GM18498 (cell line): ENCODE measurements at regions not wholly inside any gene's neighbourhood (a gene's known extent, or its start where the extent isn't known, plus 50 kb on each side); places are given as distances from the start of the nearest gene placed in this dataset.
A peak's percentile ranks its signal among the peaks of the same experiment; 100 is the strongest.
"Not testable (repeated sequence)": the region's sequence is repeated elsewhere in the genome, so short reads cannot be mapped to it uniquely, and the experiment has no call there.

Source experiments
- ATAC-seq: cut with Tn5 transposase; IDR thresholded peaks from one replicate; pipeline ENCODE4 v1.9.1; 2021; ENCODE audit warnings: mild to moderate bottlenecking, moderate library complexity; ENCODE audit not compliant: unreplicated experiment

DNA sequence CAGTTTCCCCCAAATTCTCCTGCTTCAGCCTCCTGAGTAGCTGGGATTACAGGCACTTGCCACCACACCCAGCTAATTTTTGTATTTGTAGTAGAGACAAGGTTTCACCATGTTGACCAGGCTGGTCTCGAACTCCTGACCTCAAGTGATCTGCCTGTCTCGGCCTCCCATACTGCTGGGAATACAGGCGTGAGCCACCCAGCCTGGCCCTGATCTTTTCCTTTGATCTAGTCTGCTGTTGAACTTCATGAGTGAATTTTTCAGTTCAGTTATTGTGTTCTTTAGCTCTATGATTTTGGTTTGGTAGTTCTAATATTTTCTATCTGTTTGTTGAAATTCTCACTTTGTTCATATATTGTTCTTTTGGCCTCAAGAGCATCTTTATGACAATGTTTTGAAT is 83.4 kb upstream of the RAP2C start:
- ATAC-seq, result not testable (repeated sequence)

DNA sequence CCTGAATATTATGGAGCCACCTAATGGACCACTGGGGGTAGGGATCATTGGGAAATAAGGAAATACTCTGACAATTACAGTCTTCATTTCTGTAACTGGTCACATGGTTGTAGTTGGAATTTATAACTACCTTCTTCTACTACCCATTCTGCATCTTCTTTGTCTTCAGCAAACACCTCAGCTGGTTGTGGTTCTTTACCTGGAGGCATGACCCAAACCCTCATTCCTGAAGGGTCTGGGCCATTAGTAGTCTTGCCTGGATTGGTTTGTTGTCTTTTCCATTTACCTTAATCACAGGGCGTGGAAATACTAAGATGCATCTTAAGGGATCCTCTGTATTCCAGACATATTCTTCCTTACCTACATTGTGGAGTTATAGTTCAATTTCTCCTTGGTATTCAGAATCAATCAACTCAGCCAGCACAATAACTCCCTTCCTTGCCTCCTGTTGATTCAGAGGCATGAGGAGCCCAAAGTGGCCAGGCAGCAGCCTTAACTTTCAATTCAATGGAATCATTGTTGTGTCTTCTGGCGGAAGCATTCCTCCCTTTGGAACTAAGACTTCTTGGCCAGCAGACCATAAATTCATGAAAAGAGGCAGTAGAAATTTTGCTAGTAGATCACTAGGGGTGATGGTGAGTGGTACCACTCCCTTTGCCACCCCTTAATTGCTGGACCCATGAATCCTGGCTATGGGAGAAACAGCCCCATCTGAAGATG is 75.7 kb upstream of the RAP2C start:
- no peak for ATAC-seq

DNA sequence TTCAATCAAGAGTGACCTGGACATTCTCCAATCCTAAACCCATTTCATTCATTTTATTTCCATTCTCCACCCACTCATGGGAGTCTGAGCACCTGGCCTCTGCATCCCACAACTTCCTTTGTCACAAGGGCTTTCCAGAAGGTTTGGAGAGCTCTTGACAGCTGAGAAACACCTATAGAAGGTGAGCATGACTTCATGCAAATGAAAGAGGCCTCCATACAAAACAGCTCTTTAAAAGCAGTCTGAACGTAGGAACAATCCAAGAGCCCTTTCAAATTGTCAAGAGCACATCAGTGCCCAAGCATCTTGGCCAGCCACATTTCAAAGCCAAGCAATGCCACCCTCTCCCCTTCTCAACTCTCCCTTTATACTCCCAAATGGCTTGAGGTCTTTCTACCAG is 74.9 kb upstream of the RAP2C start:
- no peak for ATAC-seq

DNA sequence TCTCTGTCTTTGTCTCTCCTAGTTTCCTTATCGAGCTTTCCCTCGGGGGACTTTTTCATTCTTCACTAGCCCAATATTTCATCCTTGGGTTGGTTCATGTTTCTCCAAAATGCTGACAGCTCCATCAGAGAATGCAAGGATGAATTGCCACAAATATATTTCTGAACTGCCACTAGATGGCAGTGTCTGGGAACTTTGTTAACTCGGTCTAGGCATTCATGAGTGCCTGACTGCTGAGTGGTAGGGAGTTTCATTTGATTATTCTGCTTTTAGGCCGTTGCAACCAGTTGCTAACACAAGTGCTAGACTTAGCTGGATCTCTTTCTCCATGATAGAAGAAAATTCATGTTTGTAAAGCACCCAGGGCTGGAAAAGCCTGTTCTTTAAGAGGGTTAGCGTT is 73.5 kb upstream of the RAP2C start:
- peak; percentile 46 for ATAC-seq

DNA sequence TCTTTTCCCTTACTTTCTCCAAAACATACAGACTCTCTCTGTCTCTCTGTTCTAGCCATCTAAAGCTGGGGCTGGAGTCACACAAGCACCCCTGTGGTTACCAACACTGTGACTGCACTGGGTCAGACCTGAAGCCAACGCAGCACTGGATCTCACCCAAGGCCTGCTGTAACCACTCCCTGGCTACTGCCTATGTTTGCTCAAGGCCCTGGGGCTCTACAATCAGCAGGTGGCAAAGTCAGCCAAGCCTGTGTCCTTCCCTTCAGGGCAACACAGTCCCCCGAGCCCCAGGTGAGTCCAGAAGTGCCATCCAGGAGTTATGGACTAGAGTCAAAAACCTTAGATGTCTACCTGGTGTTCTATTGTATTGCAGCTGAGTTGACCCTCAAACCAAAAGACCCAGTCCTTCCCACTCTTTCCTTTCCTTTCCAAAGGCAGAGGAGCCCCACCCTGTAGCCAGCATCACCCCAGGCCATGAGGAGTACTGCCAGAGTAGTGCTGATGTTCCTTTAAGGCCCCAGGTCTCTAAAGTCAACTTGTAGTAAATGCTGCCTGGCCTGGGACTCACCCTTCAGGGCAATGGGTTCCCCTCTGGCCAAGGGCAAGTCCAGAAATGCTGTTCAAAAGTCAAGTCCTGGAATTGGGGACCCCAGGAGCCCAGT is 58.8 kb upstream of the RAP2C start:
- no peak for ATAC-seq

DNA sequence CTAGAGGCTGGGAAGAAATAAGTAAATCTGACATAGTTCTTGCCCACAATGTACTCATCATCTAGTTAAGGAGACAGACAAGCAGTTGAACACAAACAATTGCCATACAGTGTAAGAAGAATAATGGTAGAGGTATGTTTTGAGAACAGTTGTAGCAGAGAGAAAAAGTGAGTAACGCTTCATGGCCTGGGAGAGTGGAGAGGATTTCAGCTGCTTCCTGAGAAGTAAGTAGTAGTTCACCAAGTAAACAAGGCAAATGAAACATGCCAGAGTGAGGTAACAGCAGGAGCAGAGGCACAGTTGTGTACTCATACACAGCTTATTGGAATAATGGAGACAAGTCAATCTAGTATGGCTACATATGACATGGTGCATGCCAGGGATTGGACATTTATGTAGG is 53.6 kb upstream of the RAP2C start:
- no peak for ATAC-seq

DNA sequence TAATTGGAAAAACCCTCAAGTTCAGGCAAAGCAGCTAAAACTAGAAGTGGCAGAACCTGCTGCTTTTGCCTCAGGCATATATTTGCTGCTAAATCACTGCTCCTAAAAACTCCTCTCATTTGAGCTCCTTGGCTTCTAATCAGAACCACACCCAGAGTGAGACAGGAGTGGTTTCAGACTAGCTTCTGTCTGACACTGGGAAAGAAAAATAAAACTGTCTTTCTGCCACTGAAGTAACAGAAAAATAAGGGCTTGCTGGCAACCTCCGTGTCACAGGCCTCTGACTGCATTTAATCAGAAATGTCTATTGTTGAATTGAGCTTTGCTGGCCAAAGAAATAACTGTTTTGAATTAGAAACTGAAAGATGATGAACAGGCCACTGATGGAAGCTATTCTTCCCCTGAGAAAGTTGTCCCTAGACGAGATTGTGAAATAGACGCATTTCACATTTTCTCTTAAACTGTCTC is 52.1 kb upstream of the RAP2C start:
- ATAC-seq, result no peak

DNA sequence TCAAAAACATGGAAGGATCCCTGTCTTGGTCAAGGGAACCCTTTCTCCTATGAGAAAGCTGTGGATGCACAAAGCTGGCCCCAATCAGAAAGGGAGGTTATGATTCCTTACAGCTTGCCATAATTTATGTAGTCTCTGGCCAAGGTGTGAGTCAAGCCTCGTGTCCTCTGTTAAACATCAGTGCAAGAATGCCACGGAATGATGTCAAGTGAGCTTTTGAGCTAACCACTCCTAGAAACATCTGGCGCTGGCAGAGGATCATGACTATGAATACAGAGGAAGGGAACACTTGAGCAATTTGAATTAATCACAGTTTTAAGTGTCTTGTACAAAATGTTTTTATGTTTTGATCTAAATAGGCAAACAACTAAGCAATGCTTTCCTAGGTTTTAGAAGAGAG is 51.5 kb upstream of the RAP2C start:
- ATAC-seq, result no peak

DNA sequence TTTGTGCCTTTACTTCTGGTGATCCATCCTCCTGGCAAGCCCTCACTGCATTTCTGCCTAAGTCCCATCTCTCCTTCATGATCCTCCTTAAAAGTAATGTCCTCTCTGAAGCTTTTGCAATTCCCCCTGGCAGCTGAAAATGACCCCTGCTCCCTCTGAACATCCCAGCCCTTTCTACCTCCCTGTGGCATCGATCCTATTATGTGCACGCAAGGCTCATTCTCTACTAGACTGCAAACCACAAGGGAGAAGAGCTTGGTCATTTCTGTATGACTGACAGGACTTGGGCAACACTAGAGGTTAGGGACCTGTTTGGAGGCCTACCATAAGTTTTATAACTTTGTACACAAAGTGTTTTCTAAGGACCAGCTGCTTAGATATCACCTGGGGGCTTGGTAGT is 50.8 kb upstream of the RAP2C start:
- no peak for ATAC-seq
